ENCODE measurements at regions not wholly inside any gene's neighbourhood (a gene's known extent, or its start where the extent isn't known, plus 50 kb on each side); places are given as distances from the start of the nearest gene placed in this dataset.
A peak's percentile ranks its signal among the peaks of the same experiment; 100 is the strongest.

DNA sequence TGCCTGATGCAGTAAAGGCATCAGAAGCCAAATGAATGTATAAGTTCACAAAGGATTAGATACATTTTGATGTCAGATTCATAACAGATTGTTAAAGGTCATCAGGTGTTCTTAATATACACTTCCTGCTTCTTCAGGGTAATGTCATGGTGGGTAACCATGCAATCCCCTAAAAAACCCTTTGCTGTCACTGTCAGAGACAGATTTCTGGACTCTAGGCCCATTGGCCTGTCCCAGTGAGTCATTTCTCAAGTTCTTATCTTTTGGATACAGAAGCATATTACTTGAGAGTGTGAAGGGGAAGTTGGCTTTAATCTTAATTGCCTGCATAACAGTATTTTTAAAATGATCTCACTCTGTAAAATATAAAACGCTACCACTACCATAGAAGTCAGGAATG is 895.6 kb upstream of the MAP3K7 start (continued):
- TF ChIP-seq, protein P1, sequence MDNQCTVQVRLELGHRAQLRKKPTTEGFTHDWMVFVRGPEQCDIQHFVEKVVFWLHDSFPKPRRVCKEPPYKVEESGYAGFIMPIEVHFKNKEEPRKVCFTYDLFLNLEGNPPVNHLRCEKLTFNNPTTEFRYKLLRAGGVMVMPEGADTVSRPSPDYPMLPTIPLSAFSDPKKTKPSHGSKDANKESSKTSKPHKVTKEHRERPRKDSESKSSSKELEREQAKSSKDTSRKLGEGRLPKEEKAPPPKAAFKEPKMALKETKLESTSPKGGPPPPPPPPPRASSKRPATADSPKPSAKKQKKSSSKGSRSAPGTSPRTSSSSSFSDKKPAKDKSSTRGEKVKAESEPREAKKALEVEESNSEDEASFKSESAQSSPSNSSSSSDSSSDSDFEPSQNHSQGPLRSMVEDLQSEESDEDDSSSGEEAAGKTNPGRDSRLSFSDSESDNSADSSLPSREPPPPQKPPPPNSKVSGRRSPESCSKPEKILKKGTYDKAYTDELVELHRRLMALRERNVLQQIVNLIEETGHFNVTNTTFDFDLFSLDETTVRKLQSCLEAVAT (IDR thresholded peaks at IDR 0.05): no peak
- TF ChIP-seq EED (IDR thresholded peaks at IDR 0.05; ENCODE audit: low read depth): peak; percentile 94
- TF ChIP-seq, protein P2, sequence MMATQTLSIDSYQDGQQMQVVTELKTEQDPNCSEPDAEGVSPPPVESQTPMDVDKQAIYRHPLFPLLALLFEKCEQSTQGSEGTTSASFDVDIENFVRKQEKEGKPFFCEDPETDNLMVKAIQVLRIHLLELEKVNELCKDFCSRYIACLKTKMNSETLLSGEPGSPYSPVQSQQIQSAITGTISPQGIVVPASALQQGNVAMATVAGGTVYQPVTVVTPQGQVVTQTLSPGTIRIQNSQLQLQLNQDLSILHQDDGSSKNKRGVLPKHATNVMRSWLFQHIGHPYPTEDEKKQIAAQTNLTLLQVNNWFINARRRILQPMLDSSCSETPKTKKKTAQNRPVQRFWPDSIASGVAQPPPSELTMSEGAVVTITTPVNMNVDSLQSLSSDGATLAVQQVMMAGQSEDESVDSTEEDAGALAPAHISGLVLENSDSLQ (IDR thresholded peaks at IDR 0.05): peak; percentile 77
- peak; percentile 62; the same call in 1 of the 3 replicates for TF ChIP-seq POU2F2 (IDR thresholded peaks at IDR 0.05; ENCODE audit: borderline replicate concordance, low read depth, low read length)
- TF ChIP-seq CHD4 (IDR thresholded peaks at IDR 0.05): no peak
- TF ChIP-seq, protein P3, sequence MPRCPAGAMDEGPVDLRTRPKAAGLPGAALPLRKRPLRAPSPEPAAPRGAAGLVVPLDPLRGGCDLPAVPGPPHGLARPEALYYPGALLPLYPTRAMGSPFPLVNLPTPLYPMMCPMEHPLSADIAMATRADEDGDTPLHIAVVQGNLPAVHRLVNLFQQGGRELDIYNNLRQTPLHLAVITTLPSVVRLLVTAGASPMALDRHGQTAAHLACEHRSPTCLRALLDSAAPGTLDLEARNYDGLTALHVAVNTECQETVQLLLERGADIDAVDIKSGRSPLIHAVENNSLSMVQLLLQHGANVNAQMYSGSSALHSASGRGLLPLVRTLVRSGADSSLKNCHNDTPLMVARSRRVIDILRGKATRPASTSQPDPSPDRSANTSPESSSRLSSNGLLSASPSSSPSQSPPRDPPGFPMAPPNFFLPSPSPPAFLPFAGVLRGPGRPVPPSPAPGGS (IDR thresholded peaks at IDR 0.05; ENCODE audit: borderline replicate concordance, insufficient read depth, low read depth, low read length, poor library complexity, severe bottlenecking): peak; percentile 42
- peak; percentile 46; the same call in 1 of the 2 replicates for TF ChIP-seq CBFB (IDR thresholded peaks at IDR 0.05; ENCODE audit: low read depth)
- TF ChIP-seq RELA (IDR thresholded peaks at IDR 0.05; ENCODE audit: borderline replicate concordance, partially characterized antibody): peak; percentile 79
- peak; percentile 78; the same call in 1 of the 2 replicates for TF ChIP-seq BACH1 (IDR thresholded peaks at IDR 0.05; ENCODE audit: borderline replicate concordance)
- peak; percentile 69 to 78; a peak in 2 of 4 replicates for TF ChIP-seq EP300 (IDR thresholded peaks at IDR 0.05; ENCODE audit: borderline replicate concordance in 1 of 2, control insufficient read depth in 1 of 2, low read depth in 2 of 2, low read length in 2 of 2)

All from GM12878 (cell line).